ENCODE measurements at regions not wholly inside any gene's neighbourhood (a gene's known extent, or its start where the extent isn't known, plus 50 kb on each side); places are given as distances from the start of the nearest gene placed in this dataset.

DNA sequence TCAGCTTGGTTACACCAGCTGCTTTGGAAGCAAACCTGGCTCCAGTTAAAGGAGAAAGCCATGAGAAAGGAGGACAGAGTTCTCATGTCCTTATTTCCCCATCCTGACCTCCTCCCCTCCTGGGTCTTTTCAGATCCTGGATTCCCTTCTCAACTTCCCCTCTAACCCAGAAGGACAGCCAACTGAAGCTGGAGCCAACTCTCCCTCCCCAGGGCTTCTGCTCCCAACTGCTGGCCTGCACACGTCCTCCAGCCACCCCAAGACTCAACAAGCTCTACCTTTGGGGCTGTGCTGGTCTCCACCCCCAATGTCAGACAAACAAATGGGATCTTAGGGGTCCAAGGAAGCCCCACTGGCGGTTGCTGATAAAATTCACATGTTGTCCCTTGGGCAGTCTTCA, 651.1 kb upstream of the TBX3 start:
- H3K4me2 ChIP-seq (ENCODE audit: low read length): no peak overlapping the region
- H3K9ac ChIP-seq (ENCODE audit: low read length): no peak overlapping the region
- H3K4me1 ChIP-seq (ENCODE audit: control insufficient read depth in 1 of 2, insufficient read depth in 2 of 2, low read length in 2 of 2): peaks cover 2 to 6% of the 10 kb centered on the region in 2 experiments
- no peak overlapping the region for H3K23ac ChIP-seq (ENCODE audit: low read length)
- no peaks in the 10 kb centered on the region for H3K36me3 ChIP-seq (ENCODE audit: control insufficient read depth in 1 of 2, insufficient read depth in 2 of 2, low read length in 2 of 2)
- H3K9me3 ChIP-seq (ENCODE audit: insufficient read depth, low read depth, low read length): no peaks in the 10 kb centered on the region
- H3K4me3 ChIP-seq (ENCODE audit: low read depth, low read length): no peak overlapping the region
- H2BK12ac ChIP-seq (ENCODE audit: low read length): no peak overlapping the region
- H3K4ac ChIP-seq (ENCODE audit: low read depth, low read length): no peak overlapping the region
- H2AFZ ChIP-seq (ENCODE audit: insufficient read depth, low read length, poor library complexity): no peak overlapping the region
- no peaks in the 10 kb centered on the region for H3K27me3 ChIP-seq (ENCODE audit: insufficient read depth, low read length)
- H2BK5ac ChIP-seq (ENCODE audit: low read depth, low read length, poor library complexity): no peak overlapping the region
- no peak overlapping the region for H3K14ac ChIP-seq (ENCODE audit: low read length)
- no peak overlapping the region for H4K8ac ChIP-seq (ENCODE audit: low read depth, low read length)
- H4K12ac ChIP-seq (ENCODE audit: low read depth, low read length): no peak overlapping the region
- H2BK120ac ChIP-seq (ENCODE audit: insufficient read depth, low read length, poor library complexity): no peak overlapping the region
- H4K91ac ChIP-seq (ENCODE audit: low read depth, low read length): no peak overlapping the region
- WGBS (ENCODE audit: extremely low coverage, insufficient coverage, insufficient read length): no CpG with 5 or more reads among the region's 2 CpGs
- H3K18ac ChIP-seq (ENCODE audit: low read length): no peak overlapping the region
- no peak overlapping the region for H3K27ac ChIP-seq (ENCODE audit: low read depth, low read length)
- H3K79me2 ChIP-seq (ENCODE audit: control insufficient read depth, insufficient read depth, low read length, poor library complexity): no peaks in the 10 kb centered on the region
- no peak for DNase-seq
- no peaks in the 10 kb centered on the region for H3K79me1 ChIP-seq (ENCODE audit: low read length)
- no peak overlapping the region for H2AK5ac ChIP-seq (ENCODE audit: low read length)

DNA sequence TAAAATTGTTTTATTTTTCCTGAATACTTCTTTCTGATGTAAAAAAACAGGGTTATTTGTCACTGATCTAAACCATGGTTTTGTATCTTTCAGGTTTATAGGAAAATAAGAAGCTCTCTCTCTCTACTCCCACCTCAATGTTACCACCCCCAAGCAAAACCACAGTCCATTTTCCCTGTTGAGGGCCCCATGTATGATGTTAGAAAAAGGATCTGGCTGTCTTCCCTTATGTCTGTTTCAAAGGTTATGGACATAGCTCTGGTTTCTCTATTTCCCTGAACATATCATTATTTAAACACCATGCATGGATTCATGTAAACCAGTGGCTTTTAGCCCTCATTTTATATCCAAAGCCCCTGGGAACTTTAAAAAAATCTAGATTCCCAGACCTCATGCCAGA, 649.0 kb upstream of the TBX3 start:
- Histone ChIP-seq H4K8ac (ENCODE audit: low read depth, low read length) (no peak overlapping the region), H3K27ac (ENCODE audit: low read depth, low read length) (no peak overlapping the region), H3K4me2 (ENCODE audit: low read length) (no peak overlapping the region), H3K4ac (ENCODE audit: low read depth, low read length) (no peak overlapping the region), H3K14ac (ENCODE audit: low read length) (no peak overlapping the region), H2BK5ac (ENCODE audit: low read depth, low read length, poor library complexity) (no peak overlapping the region), H2AFZ (ENCODE audit: insufficient read depth, low read length, poor library complexity) (no peak overlapping the region), H3K27me3 (ENCODE audit: insufficient read depth, low read length) (no peaks in the 10 kb centered on the region), H2BK120ac (ENCODE audit: insufficient read depth, low read length, poor library complexity) (no peak overlapping the region), H4K91ac (ENCODE audit: low read depth, low read length) (no peak overlapping the region), H3K23ac (ENCODE audit: low read length) (no peak overlapping the region), H3K36me3 (ENCODE audit: control insufficient read depth in 1 of 2, insufficient read depth in 2 of 2, low read length in 2 of 2) (no peaks in the 10 kb centered on the region), H4K12ac (ENCODE audit: low read depth, low read length) (no peak overlapping the region), H3K4me3 (ENCODE audit: low read depth, low read length) (no peak overlapping the region), H3K79me1 (ENCODE audit: low read length) (no peaks in the 10 kb centered on the region), H3K4me1 (ENCODE audit: control insufficient read depth in 1 of 2, insufficient read depth in 2 of 2, low read length in 2 of 2) (peaks cover 2 to 6% of the 10 kb centered on the region in 2 experiments), H3K9ac (ENCODE audit: low read length) (no peak overlapping the region), H3K79me2 (ENCODE audit: control insufficient read depth, insufficient read depth, low read length, poor library complexity) (no peaks in the 10 kb centered on the region), H3K9me3 (ENCODE audit: insufficient read depth, low read depth, low read length) (no peaks in the 10 kb centered on the region), H3K18ac (ENCODE audit: low read length) (no peak overlapping the region), H2AK5ac (ENCODE audit: low read length) (no peak overlapping the region), H2BK12ac (ENCODE audit: low read length) (no peak overlapping the region)
- DNase-seq: no peak

DNA sequence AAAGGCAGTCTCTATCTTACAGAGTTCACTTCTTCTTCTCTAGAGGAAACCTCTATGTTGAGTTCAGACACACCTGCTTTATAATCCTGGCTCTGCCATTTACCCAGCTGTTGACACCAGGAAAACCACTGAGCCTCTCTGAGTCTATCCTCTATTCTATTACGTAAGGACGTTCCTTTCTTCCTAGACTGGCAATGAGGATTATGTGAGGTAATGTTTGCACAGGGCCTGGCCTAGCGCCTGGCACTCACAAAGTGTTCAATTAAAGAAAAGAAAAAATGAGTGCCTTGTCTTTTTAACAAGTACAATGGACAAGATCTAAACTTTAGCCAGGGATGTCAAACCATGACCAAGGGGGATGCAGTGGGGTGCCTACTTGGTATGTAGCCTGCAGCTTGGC, 641.9 kb upstream of the TBX3 start:
- Histone ChIP-seq H2AK5ac (ENCODE audit: low read length) (no peak overlapping the region), H3K4me3 (ENCODE audit: low read depth, low read length) (no peak overlapping the region), H2BK5ac (ENCODE audit: low read depth, low read length, poor library complexity) (no peak overlapping the region), H3K9me3 (ENCODE audit: insufficient read depth, low read depth, low read length) (no peaks in the 10 kb centered on the region), H3K14ac (ENCODE audit: low read length) (no peak overlapping the region), H3K9ac (ENCODE audit: low read length) (no peak overlapping the region), H2AFZ (ENCODE audit: insufficient read depth, low read length, poor library complexity) (no peak overlapping the region), H4K8ac (ENCODE audit: low read depth, low read length) (no peak overlapping the region), H3K4ac (ENCODE audit: low read depth, low read length) (no peak overlapping the region), H3K79me1 (ENCODE audit: low read length) (no peaks in the 10 kb centered on the region), H3K4me1 (ENCODE audit: control insufficient read depth in 1 of 2, insufficient read depth in 2 of 2, low read length in 2 of 2) (peaks cover under 1 to 3% of the 10 kb centered on the region in 2 experiments), H2BK12ac (ENCODE audit: low read length) (no peak overlapping the region), H4K91ac (ENCODE audit: low read depth, low read length) (no peak overlapping the region), H3K18ac (ENCODE audit: low read length) (no peak overlapping the region), H3K79me2 (ENCODE audit: control insufficient read depth, insufficient read depth, low read length, poor library complexity) (no peaks in the 10 kb centered on the region), H4K12ac (ENCODE audit: low read depth, low read length) (no peak overlapping the region), H3K27ac (ENCODE audit: low read depth, low read length) (no peak overlapping the region), H2BK120ac (ENCODE audit: insufficient read depth, low read length, poor library complexity) (no peak overlapping the region), H3K27me3 (ENCODE audit: insufficient read depth, low read length) (no peaks in the 10 kb centered on the region), H3K23ac (ENCODE audit: low read length) (no peak overlapping the region), H3K4me2 (ENCODE audit: low read length) (no peak overlapping the region), H3K36me3 (ENCODE audit: control insufficient read depth in 1 of 2, insufficient read depth in 2 of 2, low read length in 2 of 2) (no peaks in the 10 kb centered on the region)
- DNase-seq: no peak
- no CpG with 5 or more reads among the region's 3 CpGs for WGBS (ENCODE audit: extremely low coverage, insufficient coverage, insufficient read length)

DNA sequence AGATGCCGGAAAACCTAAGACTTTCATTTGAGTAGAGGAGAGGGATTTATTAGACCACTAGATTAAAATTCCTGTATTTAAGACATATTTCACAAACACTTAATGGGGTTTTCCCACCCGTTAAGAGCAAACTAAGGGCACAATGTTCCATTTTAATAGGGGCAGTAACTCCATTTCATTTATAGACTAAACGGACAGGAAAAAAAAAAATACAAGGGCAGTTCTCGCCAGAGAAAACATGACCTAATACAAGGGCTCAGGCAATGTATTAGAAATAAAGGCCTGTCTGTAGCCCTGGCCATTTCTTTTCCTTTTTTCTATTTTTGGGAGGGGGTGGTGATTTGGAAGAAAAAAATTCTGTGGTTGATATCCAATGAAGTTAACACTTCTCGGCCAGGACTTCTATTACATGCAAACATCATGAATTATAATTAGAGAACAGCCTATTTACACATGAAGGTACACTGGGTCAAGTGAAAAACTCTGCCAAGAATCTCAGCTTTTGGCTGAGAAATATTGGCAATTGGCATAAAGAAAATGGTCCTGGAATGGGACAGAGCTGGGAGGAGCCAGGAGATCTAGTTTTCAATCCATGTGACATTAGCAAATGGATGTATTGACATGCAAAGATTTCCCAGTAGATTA, 641.1 kb upstream of the TBX3 start:
- no peaks in the 10 kb centered on the region for H3K27me3 ChIP-seq (ENCODE audit: insufficient read depth, low read length)
- no peak for DNase-seq
- no peak overlapping the region for H3K4me3 ChIP-seq (ENCODE audit: low read depth, low read length)
- no peak overlapping the region for H4K91ac ChIP-seq (ENCODE audit: low read depth, low read length)
- no peaks in the 10 kb centered on the region for H3K36me3 ChIP-seq (ENCODE audit: control insufficient read depth in 1 of 2, insufficient read depth in 2 of 2, low read length in 2 of 2)
- no peak overlapping the region for H2AK5ac ChIP-seq (ENCODE audit: low read length)
- H2BK12ac ChIP-seq (ENCODE audit: low read length): no peak overlapping the region
- H3K14ac ChIP-seq (ENCODE audit: low read length): no peak overlapping the region
- H3K23ac ChIP-seq (ENCODE audit: low read length): no peak overlapping the region
- no peak overlapping the region for H4K12ac ChIP-seq (ENCODE audit: low read depth, low read length)
- peaks cover 6 to 9% of the 10 kb centered on the region in 2 experiments for H3K4me1 ChIP-seq (ENCODE audit: control insufficient read depth in 1 of 2, insufficient read depth in 2 of 2, low read length in 2 of 2)
- H3K18ac ChIP-seq (ENCODE audit: low read length): no peak overlapping the region
- no peak overlapping the region for H2BK5ac ChIP-seq (ENCODE audit: low read depth, low read length, poor library complexity)
- no CpG with 5 or more reads among the region's 5 CpGs for WGBS (ENCODE audit: extremely low coverage, insufficient coverage, insufficient read length)
- no peak overlapping the region for H3K27ac ChIP-seq (ENCODE audit: low read depth, low read length)
- no peaks in the 10 kb centered on the region for H3K9me3 ChIP-seq (ENCODE audit: insufficient read depth, low read depth, low read length)
- no peak overlapping the region for H2AFZ ChIP-seq (ENCODE audit: insufficient read depth, low read length, poor library complexity)
- no peak overlapping the region for H3K9ac ChIP-seq (ENCODE audit: low read length)
- H2BK120ac ChIP-seq (ENCODE audit: insufficient read depth, low read length, poor library complexity): no peak overlapping the region
- no peaks in the 10 kb centered on the region for H3K79me2 ChIP-seq (ENCODE audit: control insufficient read depth, insufficient read depth, low read length, poor library complexity)
- H3K79me1 ChIP-seq (ENCODE audit: low read length): no peaks in the 10 kb centered on the region
- no peak overlapping the region for H3K4me2 ChIP-seq (ENCODE audit: low read length)
- no peak overlapping the region for H4K8ac ChIP-seq (ENCODE audit: low read depth, low read length)
- H3K4ac ChIP-seq (ENCODE audit: low read depth, low read length): no peak overlapping the region

Data from trophoblast cell (in vitro differentiated cells and primary cell).